ENCODE measurements at regions not wholly inside any gene's neighbourhood (a gene's known extent, or its start where the extent isn't known, plus 50 kb on each side); places are given as distances from the start of the nearest gene placed in this dataset.

DNA sequence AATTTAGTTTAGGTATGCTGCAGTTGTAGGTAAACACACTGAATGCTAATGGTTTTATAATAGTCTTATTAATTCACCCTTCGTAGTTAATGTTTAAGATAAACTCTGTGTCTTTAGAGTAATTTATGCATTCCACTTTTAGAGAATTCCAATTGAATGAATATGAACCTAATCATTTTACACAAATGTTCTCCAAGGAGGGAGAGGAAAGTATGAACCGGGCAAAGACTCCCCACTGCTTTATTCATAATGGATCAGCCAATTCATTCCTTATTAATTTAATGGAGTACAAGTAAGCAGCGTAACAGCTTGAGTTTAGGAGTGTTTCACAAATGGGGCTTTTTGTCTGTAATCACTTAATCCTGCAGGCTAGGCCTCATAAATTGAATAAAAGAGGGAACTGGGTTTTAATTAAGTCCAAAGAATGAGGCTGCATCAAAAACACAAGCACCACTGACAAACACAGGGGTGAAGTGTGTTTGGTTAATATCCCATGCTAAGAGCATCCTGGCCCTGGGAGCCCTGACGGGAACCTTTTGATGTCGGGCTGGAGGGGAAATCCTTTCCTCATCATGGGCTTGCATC lies 375.7 kb upstream of the DYNLRB2 start:
- TF ChIP-seq GATA2 (IDR thresholded peaks at IDR 0.05; ENCODE audit: low read depth, low read length) (no peak), GATA3 (IDR thresholded peaks at IDR 0.05; ENCODE audit: low read depth, low read length) (no peak)
